HG03442 (cell line): ENCODE measurements at regions not wholly inside any gene's neighbourhood (a gene's known extent, or its start where the extent isn't known, plus 50 kb on each side); places are given as distances from the start of the nearest gene placed in this dataset.

Source experiments
- ATAC-seq: cut with Tn5 transposase; IDR thresholded peaks from one replicate; pipeline ENCODE4 v1.9.1; 2021; ENCODE audit warnings: mild to moderate bottlenecking, moderate library complexity; ENCODE audit not compliant: unreplicated experiment

- peak; percentile 72 for ATAC-seq
Measured at GRCh38 chr17:73998653-73999645, 204.5 kb upstream of the RPL38 start.

- ATAC-seq = no peak
Measured at GRCh38 chr17:74001145-74001544, 202.3 kb upstream of the RPL38 start.

GRCh38 chr17:74002241-74002640 lies 201.2 kb upstream of the RPL38 start:
- no peak for ATAC-seq

GRCh38 chr17:74004056-74004455 lies 199.4 kb upstream of the RPL38 start:
- ATAC-seq = no peak

GRCh38 chr17:74005790-74006189 lies 197.7 kb upstream of the RPL38 start:
- ATAC-seq = no peak

- no peak for ATAC-seq
Measured at GRCh38 chr17:74006371-74006770, 197.1 kb upstream of the RPL38 start.

GRCh38 chr17:74008196-74008595 lies 195.3 kb upstream of the RPL38 start:
- ATAC-seq = no peak

- ATAC-seq = no peak
Measured at GRCh38 chr17:74009056-74009625, 194.3 kb upstream of the RPL38 start.

- ATAC-seq = no peak
Measured at GRCh38 chr17:74010903-74011302, 192.6 kb upstream of the RPL38 start.

- ATAC-seq = no peak
Measured at GRCh38 chr17:74011966-74012365, 191.5 kb upstream of the RPL38 start.

GRCh38 chr17:74012465-74012864 lies 191.0 kb upstream of the RPL38 start:
- no peak for ATAC-seq

GRCh38 chr17:74015316-74015715 lies 188.2 kb upstream of the RPL38 start:
- ATAC-seq = no peak

- ATAC-seq = no peak
Measured at GRCh38 chr17:74015990-74016389, 187.5 kb upstream of the RPL38 start.

- no peak for ATAC-seq
Measured at GRCh38 chr17:74016461-74016860, 187.0 kb upstream of the RPL38 start.

- ATAC-seq = no peak
Measured at GRCh38 chr17:74017466-74017865, 186.0 kb upstream of the RPL38 start.

GRCh38 chr17:74018115-74018514 lies 185.4 kb upstream of the RPL38 start:
- no peak for ATAC-seq

- ATAC-seq = no peak
Measured at GRCh38 chr17:74019271-74019670, 184.2 kb upstream of the RPL38 start.

GRCh38 chr17:74019860-74020259 lies 183.6 kb upstream of the RPL38 start:
- ATAC-seq = no peak

- ATAC-seq = no peak
Measured at GRCh38 chr17:74020522-74020921, 183.0 kb upstream of the RPL38 start.

- no peak for ATAC-seq
Measured at GRCh38 chr17:74024871-74025531, 178.5 kb upstream of the RPL38 start.

- ATAC-seq = no peak
Measured at GRCh38 chr17:74027444-74027843, 176.0 kb upstream of the RPL38 start.
